ENCODE measurements at regions not wholly inside any gene's neighbourhood (a gene's known extent, or its start where the extent isn't known, plus 50 kb on each side); places are given as distances from the start of the nearest gene placed in this dataset.

DNA sequence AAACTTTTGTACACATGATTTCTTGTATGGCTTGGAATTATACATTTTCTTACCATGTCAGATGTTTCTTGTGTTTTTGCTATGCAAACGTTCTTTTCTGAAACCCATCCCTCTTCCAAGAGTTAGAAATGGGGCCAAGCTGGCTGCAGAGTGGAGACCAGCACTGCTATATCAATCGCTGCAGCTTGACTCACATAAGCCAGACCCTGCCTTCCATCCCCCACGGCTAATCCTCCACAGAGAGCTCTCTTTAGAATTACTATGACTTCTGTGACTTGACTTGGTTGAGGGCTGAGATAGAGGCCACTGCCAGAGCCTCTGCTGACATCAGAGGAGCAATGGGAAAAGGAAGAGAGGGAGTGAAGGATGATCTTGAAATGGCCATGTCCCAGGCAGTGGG, 147.9 kb downstream of the DACT1 start:
- Histone ChIP-seq H3K4me3 (ENCODE audit: low read depth, low read length) (no peak overlapping the region), H3K9me3 (no peaks in the 10 kb centered on the region), H3K27me3 (no peaks in the 10 kb centered on the region), H3K4me1 (no peaks in the 10 kb centered on the region), H3K36me3 (no peaks in the 10 kb centered on the region)
- TF ChIP-seq, protein P1, sequence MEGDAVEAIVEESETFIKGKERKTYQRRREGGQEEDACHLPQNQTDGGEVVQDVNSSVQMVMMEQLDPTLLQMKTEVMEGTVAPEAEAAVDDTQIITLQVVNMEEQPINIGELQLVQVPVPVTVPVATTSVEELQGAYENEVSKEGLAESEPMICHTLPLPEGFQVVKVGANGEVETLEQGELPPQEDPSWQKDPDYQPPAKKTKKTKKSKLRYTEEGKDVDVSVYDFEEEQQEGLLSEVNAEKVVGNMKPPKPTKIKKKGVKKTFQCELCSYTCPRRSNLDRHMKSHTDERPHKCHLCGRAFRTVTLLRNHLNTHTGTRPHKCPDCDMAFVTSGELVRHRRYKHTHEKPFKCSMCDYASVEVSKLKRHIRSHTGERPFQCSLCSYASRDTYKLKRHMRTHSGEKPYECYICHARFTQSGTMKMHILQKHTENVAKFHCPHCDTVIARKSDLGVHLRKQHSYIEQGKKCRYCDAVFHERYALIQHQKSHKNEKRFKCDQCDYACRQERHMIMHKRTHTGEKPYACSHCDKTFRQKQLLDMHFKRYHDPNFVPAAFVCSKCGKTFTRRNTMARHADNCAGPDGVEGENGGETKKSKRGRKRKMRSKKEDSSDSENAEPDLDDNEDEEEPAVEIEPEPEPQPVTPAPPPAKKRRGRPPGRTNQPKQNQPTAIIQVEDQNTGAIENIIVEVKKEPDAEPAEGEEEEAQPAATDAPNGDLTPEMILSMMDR (IDR thresholded peaks at IDR 0.05; ENCODE audit: low read depth, low read length): no peak
- DNase-seq: no peak

DNA sequence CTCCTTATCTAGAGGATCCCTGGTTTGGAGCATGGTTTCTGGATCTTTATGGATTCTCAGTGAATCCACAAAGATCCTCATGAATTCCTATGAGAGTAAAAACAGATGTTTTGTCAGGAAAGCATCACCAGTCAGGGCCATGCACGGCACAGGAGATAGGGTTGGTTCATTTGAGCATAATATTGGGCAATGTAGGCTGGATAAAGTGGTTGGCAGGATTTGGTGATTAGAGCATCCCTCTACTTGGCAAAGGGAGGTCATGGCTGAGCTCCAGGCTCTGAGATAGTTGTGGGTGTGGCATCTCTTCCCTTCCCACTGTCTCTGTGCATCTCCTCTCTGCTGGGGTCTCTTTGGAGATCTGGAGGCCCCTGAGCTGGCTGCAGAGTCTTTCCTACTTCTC, 149.8 kb downstream of the DACT1 start:
- H3K4me1 ChIP-seq: no peaks in the 10 kb centered on the region
- no peaks in the 10 kb centered on the region for H3K9me3 ChIP-seq
- TF ChIP-seq, protein P1 (IDR thresholded peaks at IDR 0.05; ENCODE audit: low read depth, low read length): no peak
- H3K36me3 ChIP-seq: no peaks in the 10 kb centered on the region
- no peak for DNase-seq
- no peaks in the 10 kb centered on the region for H3K27me3 ChIP-seq
- no peak overlapping the region for H3K4me3 ChIP-seq (ENCODE audit: low read depth, low read length)

DNA sequence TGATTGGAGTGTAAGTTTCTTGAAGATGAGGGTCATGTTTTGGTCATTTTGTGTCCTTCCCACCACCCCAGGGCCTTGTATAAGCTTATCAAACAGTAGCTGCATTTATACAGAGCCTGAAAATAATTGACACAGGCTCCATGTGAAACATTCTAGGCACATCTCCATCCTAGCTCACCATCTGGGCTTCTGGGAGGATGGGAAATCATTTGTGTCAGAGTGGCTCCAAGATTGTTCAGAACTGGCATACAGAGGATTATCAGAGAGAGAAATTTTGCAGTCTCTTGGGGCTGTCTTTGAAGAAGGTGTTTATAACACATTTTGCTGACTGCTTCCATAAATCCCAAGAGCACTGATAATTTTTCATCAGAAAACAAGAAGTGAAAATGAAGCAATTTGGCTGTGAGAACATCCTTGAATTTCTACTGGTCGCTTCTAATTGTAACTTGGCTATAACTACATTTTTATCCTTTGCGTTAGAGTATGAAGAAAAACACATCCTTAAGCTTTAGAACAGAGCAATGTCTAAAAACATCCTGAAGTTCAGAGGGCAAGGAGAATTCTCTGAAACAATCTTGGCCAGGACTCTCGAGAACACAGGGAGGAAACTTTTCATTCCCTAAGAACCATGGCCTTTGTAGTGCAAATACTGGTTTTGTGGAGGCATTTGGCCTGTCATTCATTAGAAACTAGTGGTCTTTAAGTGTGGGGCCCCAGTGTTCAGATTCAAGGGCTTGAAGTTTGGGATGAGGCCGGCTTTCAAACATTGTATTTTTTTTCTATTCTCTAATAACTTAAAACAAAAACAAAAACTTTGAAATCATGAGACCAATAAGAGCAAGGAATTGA, 151.1 kb downstream of the DACT1 start:
- Histone ChIP-seq H3K9me3 (no peaks in the 10 kb centered on the region), H3K4me3 (ENCODE audit: low read depth, low read length) (no peak overlapping the region), H3K36me3 (no peaks in the 10 kb centered on the region), H3K4me1 (no peaks in the 10 kb centered on the region), H3K27me3 (no peaks in the 10 kb centered on the region)
- no peak for DNase-seq
- TF ChIP-seq, protein P1 (IDR thresholded peaks at IDR 0.05; ENCODE audit: low read depth, low read length): no peak

DNA sequence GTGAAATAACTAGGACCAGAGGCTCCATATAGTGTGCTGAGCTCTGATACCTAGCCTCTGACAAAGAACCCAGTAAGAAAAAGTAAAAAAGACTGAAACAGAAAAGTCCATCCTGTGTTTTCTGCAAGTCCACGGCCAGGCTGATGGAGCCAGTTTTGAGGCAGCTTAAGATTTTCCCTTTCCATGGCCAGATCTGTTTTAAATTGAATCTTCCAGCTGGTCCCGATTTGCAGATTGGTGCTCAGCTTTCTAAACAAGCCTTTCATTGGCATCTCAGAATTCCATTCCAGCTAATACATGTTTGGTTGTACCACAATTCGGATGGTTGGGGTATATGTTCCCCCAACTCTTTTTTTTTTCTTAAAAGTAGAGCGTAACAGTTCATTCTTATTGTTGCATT, 152.0 kb downstream of the DACT1 start:
- TF ChIP-seq, protein P1 (IDR thresholded peaks at IDR 0.05; ENCODE audit: low read depth, low read length): no peak
- Histone ChIP-seq H3K9me3 (no peaks in the 10 kb centered on the region), H3K27me3 (no peaks in the 10 kb centered on the region), H3K4me3 (ENCODE audit: low read depth, low read length) (no peak overlapping the region), H3K36me3 (no peaks in the 10 kb centered on the region), H3K4me1 (no peaks in the 10 kb centered on the region)
- DNase-seq: no peak

DNA sequence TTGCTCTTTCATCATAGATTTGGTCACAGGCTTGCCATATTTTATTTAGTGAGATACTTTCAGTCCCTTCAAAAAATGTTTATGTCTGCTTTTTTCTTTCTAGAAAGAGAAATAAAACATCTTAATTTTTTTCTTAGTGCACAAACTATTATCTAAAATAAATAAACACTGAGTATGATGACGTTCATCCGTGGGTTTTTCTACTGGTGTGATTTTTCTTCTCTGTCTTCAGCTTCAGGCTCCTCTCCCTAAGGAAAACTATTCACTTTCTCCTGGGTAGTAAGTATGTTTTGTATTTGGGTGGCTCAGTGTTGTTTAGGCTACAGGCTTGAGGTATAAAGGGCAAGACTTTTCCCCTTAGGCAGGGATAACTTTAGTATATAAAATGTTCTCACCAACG, 154.7 kb downstream of the DACT1 start:
- Histone ChIP-seq H3K36me3 (no peaks in the 10 kb centered on the region), H3K4me1 (no peaks in the 10 kb centered on the region), H3K4me3 (ENCODE audit: low read depth, low read length) (no peak overlapping the region), H3K9me3 (no peaks in the 10 kb centered on the region), H3K27me3 (no peaks in the 10 kb centered on the region)
- no peak for DNase-seq
- TF ChIP-seq, protein P1 (IDR thresholded peaks at IDR 0.05; ENCODE audit: low read depth, low read length): no peak

DNA sequence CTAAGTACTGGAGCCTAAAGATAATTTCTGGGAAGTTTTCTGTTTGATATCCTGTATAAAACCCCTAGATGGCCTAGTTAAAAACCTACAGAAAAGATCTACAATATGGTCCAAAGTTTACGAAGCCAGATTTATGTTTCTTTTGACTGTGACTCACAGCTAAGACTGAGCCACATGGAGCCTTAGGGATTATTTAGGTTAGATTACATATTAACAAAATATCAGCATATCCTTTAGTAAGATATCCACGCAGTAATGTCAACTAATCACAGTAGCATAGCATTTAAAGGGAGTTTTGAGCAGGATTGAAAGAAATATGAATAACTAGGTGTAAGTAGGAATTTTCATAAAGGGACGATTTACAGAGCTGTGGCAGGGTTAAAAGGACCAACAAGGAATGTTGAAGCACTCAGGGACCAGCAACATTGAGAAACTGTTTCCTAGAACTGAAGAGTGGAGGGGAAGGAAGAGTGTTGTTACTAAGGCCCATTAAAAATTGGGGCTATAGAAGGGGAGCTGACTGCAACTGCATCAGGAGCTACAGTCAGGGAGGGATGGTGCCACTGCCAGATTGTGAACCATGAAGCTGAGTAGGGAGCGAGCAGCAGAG, 155.5 kb downstream of the DACT1 start:
- Histone ChIP-seq H3K4me1 (no peaks in the 10 kb centered on the region), H3K36me3 (no peaks in the 10 kb centered on the region), H3K9me3 (no peaks in the 10 kb centered on the region), H3K27me3 (no peaks in the 10 kb centered on the region), H3K4me3 (ENCODE audit: low read depth, low read length) (no peak overlapping the region)
- no peak for DNase-seq
- TF ChIP-seq, protein P1 (IDR thresholded peaks at IDR 0.05; ENCODE audit: low read depth, low read length): no peak
